Sigmoid colon (tissue), 6 donors: ENCODE measurements at regions not wholly inside any gene's neighbourhood (a gene's known extent, or its start where the extent isn't known, plus 50 kb on each side); places are given as distances from the start of the nearest gene placed in this dataset.
A peak's percentile ranks its signal among the peaks of the same experiment; 100 is the strongest.

Source experiments
- DNase-seq: peaks from one replicate; pipeline ENCODE4 v3.0.0-alpha.2; 2019
- H3K27ac ChIP-seq, 4 donors: fragments of 200-600 bp; sonication (generic); one replicate each; pipeline ENCODE4 v1.5.1; 2016 to 2019; ENCODE audit warnings: mild to moderate bottlenecking in 1 of 4
- H3K27me3 ChIP-seq, 3 donors: fragments of 200-600 bp; sonication (generic); one replicate each; pipeline ENCODE4 v1.5.1; 2019; ENCODE audit warnings: mild to moderate bottlenecking in 1 of 3
- H3K36me3 ChIP-seq, 4 donors: fragments of 200-600 bp; sonication (generic); one replicate each; pipeline ENCODE4 v1.5.1; 2016 to 2019
- H3K4me1 ChIP-seq, 4 donors: fragments of 200-600 bp; sonication (generic); one replicate each; pipeline ENCODE4 v1.5.1; 2017 to 2019
- H3K4me3 ChIP-seq, 4 donors: fragments of 200-600 bp; sonication (generic); one replicate each; pipeline ENCODE4 v1.5.1; 2017 to 2019; ENCODE audit warnings: mild to moderate bottlenecking in 2 of 4, moderate library complexity in 1 of 4
- H3K9me3 ChIP-seq, 4 donors: fragments of 200-600 bp in 3 of 4; sonication (generic) in 3 of 4; one replicate each; pipeline versions ENCODE4 v1.5.1 to v1.6.1; 2013 to 2019
- EP300 ChIP-seq, 4 donors: sonication (generic); formaldehyde crosslinking; IDR thresholded peaks; one replicate each; pipeline ENCODE4 v1.6.1; 2017; ENCODE audit warnings: antibody characterized with exemption in 4 of 4
- POLR2A ChIP-seq, 2 donors: fragments of 450-650 bp; IDR thresholded peaks; one replicate each; pipeline ENCODE4 v1.6.1; 2016; ENCODE audit warnings: antibody characterized with exemption in 2 of 2, mild to moderate bottlenecking in 2 of 2, moderate library complexity in 2 of 2
- POLR2AphosphoS5 ChIP-seq, 4 donors: sonication (generic); formaldehyde crosslinking; IDR thresholded peaks; one replicate each; pipeline ENCODE4 v1.6.1; 2017; ENCODE audit warnings: antibody characterized with exemption in 4 of 4
- WGBS, 2 donors: extraction: QIAGEN DNeasy Blood & Tissue Kit; methylation state at CpG; one replicate each; pipeline ENCODE4 v1.1.7; 2013; 5-methylcytosine and 5-hydroxymethylcytosine counted together
- intact Hi-C: fragments of 100-400 bp; cut with DNase I; formaldehyde crosslinking; loops from one replicate; pipeline ENCODE4 v1.15.1; 2023
- TF ChIP-seq, protein P1 (sequence below), 4 experiments: fragments of 450-650 bp in 3 of 4; fragments of 200-600 bp in 1 of 4; IDR thresholded peaks; one replicate each; pipeline ENCODE4 v1.5.1; 2016 to 2019; ENCODE audit warnings: antibody characterized with exemption in 4 of 4, mild to moderate bottlenecking in 3 of 4, moderate library complexity in 2 of 4
- donor health status: healthy with polysubstance abuse.
- donor health status: healthy.

DNA sequence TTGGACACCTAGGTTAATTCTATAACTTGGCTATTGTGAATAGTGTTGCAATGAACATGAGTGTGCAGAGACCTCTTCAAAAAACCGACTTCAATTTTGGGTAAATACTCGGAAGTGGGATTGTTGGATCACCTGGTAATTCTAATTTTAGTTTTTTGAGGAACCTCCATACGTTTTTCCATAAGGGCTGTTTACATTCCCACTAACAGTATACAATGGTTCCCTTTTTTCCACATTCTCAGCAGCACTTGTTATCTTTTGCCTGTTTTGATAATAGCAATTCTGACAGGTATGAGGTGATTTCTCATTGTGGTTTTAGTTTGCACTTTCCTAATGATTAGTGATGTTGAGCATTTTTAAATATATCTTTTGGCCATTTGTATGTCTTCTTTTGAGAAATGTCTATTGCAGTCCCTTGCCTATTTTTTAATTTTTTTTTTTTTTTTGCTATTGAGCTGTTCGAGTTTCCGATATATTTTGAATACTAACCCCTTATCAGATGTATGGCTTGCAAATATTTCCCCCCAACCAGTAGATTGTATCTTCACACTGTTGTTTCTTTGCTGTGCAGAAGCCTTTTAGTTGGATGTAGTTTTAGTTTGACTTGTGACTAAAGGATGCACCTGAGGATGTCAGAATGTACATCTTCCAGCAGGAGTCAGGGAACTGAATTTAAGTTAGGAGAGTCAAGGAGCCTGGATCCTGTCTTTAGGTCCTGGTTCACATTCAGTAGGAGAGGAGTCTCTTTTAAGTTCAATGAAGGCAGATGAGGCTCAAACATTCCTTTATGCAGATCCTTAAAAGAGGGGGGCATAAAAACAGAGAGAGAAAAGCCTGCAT is 120.0 kb downstream of the S1PR1 start:
- H3K27ac ChIP-seq = no peak overlapping the region
- H3K36me3 ChIP-seq = no peaks in the 10 kb centered on the region
- 61 to 77% methylated on average over 5 of the region's 5 CpGs for WGBS, 2 donors
- intact Hi-C loops = loop anchor here (2.0 kb wide), 1 partner anchor 48 kb away; no protein-coding TSS in a partner anchor
- no peaks in the 10 kb centered on the region for H3K9me3 ChIP-seq
- H3K4me3 ChIP-seq = no peak overlapping the region
- no peaks in the 10 kb centered on the region for H3K27me3 ChIP-seq
- no peak for DNase-seq
- TF ChIP-seq, protein P1, sequence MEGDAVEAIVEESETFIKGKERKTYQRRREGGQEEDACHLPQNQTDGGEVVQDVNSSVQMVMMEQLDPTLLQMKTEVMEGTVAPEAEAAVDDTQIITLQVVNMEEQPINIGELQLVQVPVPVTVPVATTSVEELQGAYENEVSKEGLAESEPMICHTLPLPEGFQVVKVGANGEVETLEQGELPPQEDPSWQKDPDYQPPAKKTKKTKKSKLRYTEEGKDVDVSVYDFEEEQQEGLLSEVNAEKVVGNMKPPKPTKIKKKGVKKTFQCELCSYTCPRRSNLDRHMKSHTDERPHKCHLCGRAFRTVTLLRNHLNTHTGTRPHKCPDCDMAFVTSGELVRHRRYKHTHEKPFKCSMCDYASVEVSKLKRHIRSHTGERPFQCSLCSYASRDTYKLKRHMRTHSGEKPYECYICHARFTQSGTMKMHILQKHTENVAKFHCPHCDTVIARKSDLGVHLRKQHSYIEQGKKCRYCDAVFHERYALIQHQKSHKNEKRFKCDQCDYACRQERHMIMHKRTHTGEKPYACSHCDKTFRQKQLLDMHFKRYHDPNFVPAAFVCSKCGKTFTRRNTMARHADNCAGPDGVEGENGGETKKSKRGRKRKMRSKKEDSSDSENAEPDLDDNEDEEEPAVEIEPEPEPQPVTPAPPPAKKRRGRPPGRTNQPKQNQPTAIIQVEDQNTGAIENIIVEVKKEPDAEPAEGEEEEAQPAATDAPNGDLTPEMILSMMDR (IDR thresholded peaks at IDR 0.05) = no peak
- no peak for TF ChIP-seq POLR2AphosphoS5 (IDR thresholded peaks at IDR 0.05)
- no peaks in the 10 kb centered on the region for H3K4me1 ChIP-seq

DNA sequence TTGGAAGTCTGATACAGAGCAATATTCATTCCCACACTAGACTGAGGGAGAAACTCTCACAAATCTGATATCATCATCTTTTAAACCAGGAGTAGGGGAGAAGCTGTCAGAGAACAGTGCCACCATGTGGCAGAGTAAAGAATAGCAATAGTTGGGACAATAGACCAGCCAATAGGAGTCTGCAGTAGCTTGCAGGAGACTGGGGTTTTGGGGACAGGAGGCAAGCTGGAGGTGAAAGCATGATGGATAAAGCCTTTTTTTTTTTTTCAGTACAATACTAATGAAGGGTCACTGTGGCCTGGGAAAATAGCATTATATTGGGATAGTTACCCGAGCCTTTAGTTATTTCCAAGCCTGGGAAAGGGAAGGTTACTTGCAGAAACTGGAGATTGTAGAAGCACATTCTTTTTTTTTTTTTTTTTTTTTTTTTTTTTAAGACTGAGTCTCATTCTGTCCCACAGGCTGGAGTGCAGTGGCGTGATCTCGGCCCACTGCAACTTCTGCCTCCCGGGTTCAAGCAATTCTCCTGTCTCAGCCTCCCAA is 120.7 kb downstream of the S1PR1 start:
- WGBS, 2 donors = 55 to 66% methylated on average over 4 of the region's 4 CpGs
- intact Hi-C loops = loop anchor here (2.0 kb wide), 1 partner anchor 49 kb away; no protein-coding TSS in a partner anchor
- Histone ChIP-seq H3K27ac (no peak overlapping the region), H3K36me3 (no peaks in the 10 kb centered on the region), H3K4me3 (no peak overlapping the region), H3K9me3 (no peaks in the 10 kb centered on the region), H3K27me3 (no peaks in the 10 kb centered on the region), H3K4me1 (no peaks in the 10 kb centered on the region)
- TF ChIP-seq, protein P1 (IDR thresholded peaks at IDR 0.05) = peak in 3 of 4 experiments; percentile 50 to 76 (median 59)
- no peak for TF ChIP-seq POLR2A (IDR thresholded peaks at IDR 0.05)
- no peak for DNase-seq

DNA sequence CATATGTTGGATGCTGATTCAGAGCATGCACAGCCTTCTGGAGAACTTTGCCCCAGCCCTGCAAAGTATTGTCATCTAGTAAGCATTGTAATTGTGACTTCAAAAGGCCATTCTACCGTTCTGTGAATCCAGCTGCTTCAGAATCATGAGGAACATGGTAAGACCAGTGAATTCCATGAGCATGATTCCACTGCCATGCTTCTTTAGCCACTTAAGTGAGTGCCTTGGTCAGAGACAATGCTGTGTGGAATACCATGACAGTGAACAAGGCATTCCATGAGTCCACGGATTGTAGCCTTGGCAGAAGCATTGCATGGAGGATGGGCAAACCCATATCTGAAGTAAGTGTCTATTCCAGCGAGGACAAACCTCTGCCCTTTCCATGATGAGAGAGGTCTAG is 123.7 kb downstream of the S1PR1 start:
- no peaks in the 10 kb centered on the region for H3K27me3 ChIP-seq
- no peaks in the 10 kb centered on the region for H3K9me3 ChIP-seq
- H3K4me3 ChIP-seq = no peak overlapping the region
- intact Hi-C loops = no loop called here
- no peak overlapping the region for H3K27ac ChIP-seq
- 72 to 90% methylated on average over 3 of the region's 3 CpGs for WGBS, 2 donors
- H3K4me1 ChIP-seq = peaks cover 0 to 6% (median 0%) of the 10 kb centered on the region in 4 donors
- no peak for DNase-seq
- H3K36me3 ChIP-seq = no peaks in the 10 kb centered on the region
- TF ChIP-seq, protein P1 (IDR thresholded peaks at IDR 0.05) = no peak
- TF ChIP-seq EP300 (IDR thresholded peaks at IDR 0.05) = no peak
- no peak for TF ChIP-seq POLR2AphosphoS5 (IDR thresholded peaks at IDR 0.05)
- TF ChIP-seq POLR2A (IDR thresholded peaks at IDR 0.05) = no peak

DNA sequence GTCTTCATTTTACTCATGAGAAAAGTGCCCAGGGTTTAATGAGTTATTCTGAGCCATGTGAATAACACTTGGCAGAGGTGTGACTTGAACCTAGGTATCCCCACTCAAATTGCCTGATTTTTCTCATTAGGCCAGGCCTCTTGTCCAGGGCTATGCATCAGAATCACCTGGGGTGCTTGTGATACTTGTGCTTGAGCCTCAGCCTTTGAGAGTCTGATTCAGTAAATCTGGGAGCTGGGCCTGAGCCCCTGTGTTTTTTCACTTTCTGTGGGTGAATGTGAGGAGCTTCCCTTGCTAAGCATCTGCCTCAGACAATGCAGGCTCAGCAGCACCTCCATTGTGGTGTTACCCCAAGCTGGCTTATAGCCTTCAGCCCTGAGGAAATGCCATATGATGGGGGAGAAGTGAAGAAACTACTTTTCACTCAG is 127.1 kb downstream of the S1PR1 start:
- DNase-seq = no peak
- TF ChIP-seq POLR2A (IDR thresholded peaks at IDR 0.05) (no peak), POLR2AphosphoS5 (IDR thresholded peaks at IDR 0.05) (no peak)
- TF ChIP-seq, protein P1 (IDR thresholded peaks at IDR 0.05) = no peak
- no peaks in the 10 kb centered on the region for H3K9me3 ChIP-seq
- H3K36me3 ChIP-seq = no peaks in the 10 kb centered on the region
- intact Hi-C loops = no loop called here
- no peak overlapping the region for H3K27ac ChIP-seq
- peaks cover 0 to 22% (median 8%) of the 10 kb centered on the region in 4 donors for H3K4me1 ChIP-seq
- no peaks in the 10 kb centered on the region for H3K27me3 ChIP-seq
- no peak overlapping the region for H3K4me3 ChIP-seq
